Suprapubic skin (tissue), 3 donors: ENCODE measurements at regions not wholly inside any gene's neighbourhood (a gene's known extent, or its start where the extent isn't known, plus 50 kb on each side); places are given as distances from the start of the nearest gene placed in this dataset.

ENCODE experiments used
- CTCF ChIP-seq, 2 donors: fragments of 200-600 bp in 1 of 2; fragments of 450-650 bp in 1 of 2; sonication (generic) in 1 of 2; IDR thresholded peaks; one replicate each; pipeline ENCODE4 v1.5.1; 2016 to 2019; ENCODE audit warnings: antibody characterized with exemption in 2 of 2, mild to moderate bottlenecking in 1 of 2, moderate library complexity in 1 of 2
- POLR2A ChIP-seq, 2 donors: fragments of 450-650 bp; IDR thresholded peaks; one replicate each; pipeline ENCODE4 v1.6.1; 2017; ENCODE audit warnings: antibody characterized with exemption in 2 of 2, mild to moderate bottlenecking in 2 of 2, moderate library complexity in 2 of 2

- no peak for TF ChIP-seq CTCF (IDR thresholded peaks at IDR 0.05)
- TF ChIP-seq POLR2A (IDR thresholded peaks at IDR 0.05): no peak
These were observed 628.2 kb upstream of the GRIA3 start for GRCh38 chrX:122555925-122556324.
